ENCODE measurements at regions not wholly inside any gene's neighbourhood (a gene's known extent, or its start where the extent isn't known, plus 50 kb on each side); places are given as distances from the start of the nearest gene placed in this dataset.

- TF ChIP-seq CTCF (IDR thresholded peaks at IDR 0.05) = no peak
- TF ChIP-seq POLR2A (IDR thresholded peaks at IDR 0.05) = no peak
These were observed 255.4 kb upstream of the SKOR2 start for GRCh38 chr18:47506897-47507296.

Data from tibial nerve (tissue), 3 donors.